Osteocyte (in vitro differentiated cells): ENCODE measurements at regions not wholly inside any gene's neighbourhood (a gene's known extent, or its start where the extent isn't known, plus 50 kb on each side); places are given as distances from the start of the nearest gene placed in this dataset.
"Not testable (repeated sequence)": the region's sequence is repeated elsewhere in the genome, so short reads cannot be mapped to it uniquely, and the experiment has no call there.

ENCODE experiments used
- DNase-seq: peaks from one replicate; pipeline ENCODE4 v3.0.0; 2021; ENCODE audit warnings: mixed read lengths; ENCODE audit not compliant: unreplicated experiment; ENCODE audit errors: extremely low spot score
- H3K27ac Mint-ChIP-seq: one replicate; pipeline ENCODE4 v1.8.0; 2021; ENCODE audit warnings: mild to moderate bottlenecking, mixed read lengths; ENCODE audit not compliant: unreplicated experiment
- H3K27me3 Mint-ChIP-seq: one replicate; pipeline ENCODE4 v1.8.0; 2021; ENCODE audit warnings: mixed read lengths; ENCODE audit not compliant: unreplicated experiment
- H3K36me3 Mint-ChIP-seq: one replicate; pipeline ENCODE4 v1.8.0; 2021; ENCODE audit warnings: mixed read lengths; ENCODE audit not compliant: unreplicated experiment
- H3K4me1 Mint-ChIP-seq: one replicate; pipeline ENCODE4 v1.8.0; 2021; ENCODE audit warnings: mixed read lengths; ENCODE audit not compliant: unreplicated experiment
- H3K4me3 Mint-ChIP-seq: one replicate; pipeline ENCODE4 v1.8.0; 2021; ENCODE audit warnings: mild to moderate bottlenecking, moderate library complexity, mixed read lengths; ENCODE audit not compliant: unreplicated experiment
- H3K9me3 Mint-ChIP-seq: one replicate; pipeline ENCODE4 v1.8.0; 2021; ENCODE audit warnings: mixed read lengths; ENCODE audit not compliant: unreplicated experiment
- TF ChIP-seq, protein P1 (sequence below): fragments of 200-600 bp; sonication (generic); IDR thresholded peaks from 2 replicates; pipeline ENCODE4 v1.5.0; 2021; ENCODE audit warnings: antibody characterized with exemption, mild to moderate bottlenecking, moderate library complexity

DNA sequence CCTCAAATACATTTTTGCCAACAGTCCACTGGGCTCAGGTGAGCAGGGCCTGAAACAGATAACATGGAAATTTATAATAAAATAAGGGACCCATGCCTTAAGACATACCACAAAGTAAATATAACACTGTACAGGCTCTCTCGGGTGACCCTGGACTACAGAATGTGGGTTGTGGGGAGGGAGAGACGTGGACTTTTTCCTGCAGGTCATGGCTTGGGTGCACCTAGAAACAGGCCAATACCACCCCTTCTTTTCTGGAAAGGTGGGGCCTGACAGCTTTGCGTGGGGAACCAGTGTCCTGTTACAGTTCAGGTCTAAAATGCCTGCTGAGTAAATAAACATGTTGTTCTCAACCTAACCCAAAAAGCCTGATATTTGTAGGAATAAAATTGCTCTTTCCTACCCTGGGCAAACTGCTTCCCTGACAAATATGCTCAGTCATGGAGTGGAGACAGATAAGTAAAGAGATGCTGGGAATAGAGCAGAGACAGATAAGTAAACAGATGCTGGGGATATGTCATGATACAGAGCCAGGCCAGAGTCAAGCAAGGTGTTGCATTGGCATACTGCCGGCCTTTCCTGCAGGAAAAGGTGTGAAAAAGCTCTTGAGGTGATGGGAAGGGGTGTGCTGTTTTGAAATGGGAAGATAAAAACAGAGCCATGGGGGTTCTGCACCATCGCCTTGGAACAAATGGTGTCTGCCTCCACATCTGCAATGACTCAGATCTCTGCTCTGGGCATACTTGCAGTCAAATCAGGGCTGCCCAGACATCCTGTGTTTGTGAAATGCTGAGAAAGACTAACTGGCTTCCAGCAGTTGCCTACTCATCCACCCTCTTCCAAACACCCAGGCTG, 535.6 kb downstream of the KCNJ18 start:
- not testable (repeated sequence) for H3K36me3 Mint-ChIP-seq, H3K27me3 Mint-ChIP-seq, H3K4me1 Mint-ChIP-seq, H3K4me3 Mint-ChIP-seq, H3K27ac Mint-ChIP-seq, DNase-seq
- H3K9me3 Mint-ChIP-seq, result peaks cover 38% of the 10 kb centered on the region

DNA sequence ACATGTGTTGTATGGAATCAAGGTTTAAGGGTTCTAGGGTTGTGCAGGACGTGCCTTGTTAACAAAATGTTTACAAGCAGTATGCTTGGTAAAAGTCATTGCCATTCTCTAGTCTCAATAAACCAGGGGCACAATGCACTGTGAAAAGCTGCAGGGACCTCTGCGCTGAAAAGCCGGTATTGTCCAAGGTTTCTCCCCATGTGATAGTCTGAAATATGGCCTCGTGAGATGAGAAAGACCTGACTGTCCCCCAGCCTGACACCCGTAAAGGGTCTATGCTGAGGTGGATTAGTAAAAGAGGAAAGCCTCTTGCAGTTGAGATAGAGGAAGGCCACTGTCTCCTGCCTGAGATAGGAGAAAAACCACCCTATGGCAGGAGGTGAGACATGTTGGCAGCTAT, 537.5 kb downstream of the KCNJ18 start:
- H3K27me3 Mint-ChIP-seq, DNase-seq, H3K4me3 Mint-ChIP-seq, H3K4me1 Mint-ChIP-seq, H3K27ac Mint-ChIP-seq, H3K36me3 Mint-ChIP-seq: not testable (repeated sequence)
- H3K9me3 Mint-ChIP-seq, result peaks cover 38% of the 10 kb centered on the region

GRCh38 chr17:22233382-22233781, 541.1 kb downstream of the KCNJ18 start:
- peaks cover 28% of the 10 kb centered on the region for H3K9me3 Mint-ChIP-seq
- TF ChIP-seq, protein P1, sequence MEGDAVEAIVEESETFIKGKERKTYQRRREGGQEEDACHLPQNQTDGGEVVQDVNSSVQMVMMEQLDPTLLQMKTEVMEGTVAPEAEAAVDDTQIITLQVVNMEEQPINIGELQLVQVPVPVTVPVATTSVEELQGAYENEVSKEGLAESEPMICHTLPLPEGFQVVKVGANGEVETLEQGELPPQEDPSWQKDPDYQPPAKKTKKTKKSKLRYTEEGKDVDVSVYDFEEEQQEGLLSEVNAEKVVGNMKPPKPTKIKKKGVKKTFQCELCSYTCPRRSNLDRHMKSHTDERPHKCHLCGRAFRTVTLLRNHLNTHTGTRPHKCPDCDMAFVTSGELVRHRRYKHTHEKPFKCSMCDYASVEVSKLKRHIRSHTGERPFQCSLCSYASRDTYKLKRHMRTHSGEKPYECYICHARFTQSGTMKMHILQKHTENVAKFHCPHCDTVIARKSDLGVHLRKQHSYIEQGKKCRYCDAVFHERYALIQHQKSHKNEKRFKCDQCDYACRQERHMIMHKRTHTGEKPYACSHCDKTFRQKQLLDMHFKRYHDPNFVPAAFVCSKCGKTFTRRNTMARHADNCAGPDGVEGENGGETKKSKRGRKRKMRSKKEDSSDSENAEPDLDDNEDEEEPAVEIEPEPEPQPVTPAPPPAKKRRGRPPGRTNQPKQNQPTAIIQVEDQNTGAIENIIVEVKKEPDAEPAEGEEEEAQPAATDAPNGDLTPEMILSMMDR, result no peak
- no peak overlapping the region for H3K4me3 Mint-ChIP-seq
- DNase-seq, result no peak
- no peaks in the 10 kb centered on the region for H3K27me3 Mint-ChIP-seq
- no peaks in the 10 kb centered on the region for H3K36me3 Mint-ChIP-seq
- no peaks in the 10 kb centered on the region for H3K4me1 Mint-ChIP-seq
- H3K27ac Mint-ChIP-seq, result no peak overlapping the region

GRCh38 chr17:22242472-22242871, 550.1 kb downstream of the KCNJ18 start:
- Mint-ChIP-seq H3K27me3 (no peaks in the 10 kb centered on the region), H3K4me3 (no peak overlapping the region), H3K9me3 (peaks cover 40% of the 10 kb centered on the region), H3K27ac (no peak overlapping the region), H3K4me1 (no peaks in the 10 kb centered on the region), H3K36me3 (no peaks in the 10 kb centered on the region)
- no peak for DNase-seq
- TF ChIP-seq, protein P1, result no peak

DNA sequence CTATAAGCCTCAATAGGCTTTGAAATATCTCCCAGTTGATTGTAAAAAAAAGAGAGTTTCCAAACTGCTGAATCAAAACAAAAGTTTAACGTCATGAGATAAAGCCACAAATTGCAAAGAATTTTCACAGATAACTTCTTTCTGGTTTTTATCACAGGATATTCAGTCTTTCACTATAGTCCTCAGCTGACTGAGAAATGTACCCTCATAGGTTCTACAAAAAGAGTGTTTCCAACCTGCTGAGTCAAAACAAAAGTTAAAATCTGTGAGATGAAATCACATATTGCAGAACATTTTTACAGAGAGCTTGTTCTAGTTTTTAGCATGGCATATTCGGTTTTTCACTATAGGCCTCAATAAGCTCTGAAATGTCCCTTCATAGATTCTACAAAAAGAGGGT, 559.2 kb downstream of the KCNJ18 start:
- H3K36me3 Mint-ChIP-seq, result no peaks in the 10 kb centered on the region
- DNase-seq, result no peak
- no peaks in the 10 kb centered on the region for H3K27me3 Mint-ChIP-seq
- TF ChIP-seq, protein P1, result no peak
- H3K4me3 Mint-ChIP-seq, result no peak overlapping the region
- H3K9me3 Mint-ChIP-seq, result peaks cover 32% of the 10 kb centered on the region
- H3K4me1 Mint-ChIP-seq, result no peaks in the 10 kb centered on the region
- H3K27ac Mint-ChIP-seq, result no peak overlapping the region

GRCh38 chr17:22253007-22253406, 560.7 kb downstream of the KCNJ18 start:
- TF ChIP-seq, protein P1, result no peak
- DNase-seq, result no peak
- H3K27ac Mint-ChIP-seq, result no peak overlapping the region
- H3K36me3 Mint-ChIP-seq, result no peaks in the 10 kb centered on the region
- no peaks in the 10 kb centered on the region for H3K27me3 Mint-ChIP-seq
- no peaks in the 10 kb centered on the region for H3K4me1 Mint-ChIP-seq
- H3K9me3 Mint-ChIP-seq, result peaks cover 37% of the 10 kb centered on the region
- H3K4me3 Mint-ChIP-seq, result no peak overlapping the region
